GM23338 (cell line): ENCODE measurements at regions not wholly inside any gene's neighbourhood (a gene's known extent, or its start where the extent isn't known, plus 50 kb on each side); places are given as distances from the start of the nearest gene placed in this dataset.

ENCODE experiments used
- ATAC-seq: fragments of 200-7000 bp; cut with Tn5 transposase; 3 replicates; pipeline ENCODE4 v1.9.1; 2020
- DNase-seq: peaks from one replicate; pipeline ENCODE4 v3.0.0-alpha.2; 2015; ENCODE audit warnings: low spot score
- H2AFZ ChIP-seq: fragments of 200-600 bp; sonication (generic); 2 replicates; pipeline ENCODE4 v1.8.0; 2016; ENCODE audit warnings: antibody characterized with exemption, mild to moderate bottlenecking, moderate library complexity
- H3F3A ChIP-seq: fragments of 200-600 bp; sonication (generic); replicated peaks from 2 replicates; pipeline ENCODE4 v1.8.0; 2017; ENCODE audit warnings: antibody characterized with exemption, mixed run types, low read depth
- H3K27ac ChIP-seq: fragments of 200-600 bp; sonication (generic); 2 replicates; pipeline ENCODE4 v1.6.1; 2016; ENCODE audit warnings: low read depth
- H3K27me3 ChIP-seq: fragments of 200-600 bp; sonication (generic); 2 replicates; pipeline ENCODE4 v1.8.0; 2016; ENCODE audit warnings: mild to moderate bottlenecking, mixed run types, moderate library complexity; ENCODE audit not compliant: insufficient read depth
- H3K36me3 ChIP-seq: fragments of 200-600 bp; sonication (generic); 2 replicates; pipeline ENCODE4 v1.8.0; 2016; ENCODE audit warnings: mild to moderate bottlenecking; ENCODE audit not compliant: insufficient read depth
- H3K4me1 ChIP-seq: fragments of 200-600 bp; sonication (generic); 2 replicates; pipeline ENCODE4 v1.8.0; 2016; ENCODE audit warnings: mild to moderate bottlenecking, moderate library complexity; ENCODE audit not compliant: insufficient read depth
- H3K4me2 ChIP-seq: fragments of 200-600 bp; sonication (generic); 2 replicates; pipeline ENCODE4 v1.7.1; 2017; ENCODE audit warnings: mixed run types
- H3K4me3 ChIP-seq: fragments of 200-600 bp; sonication (generic); 2 replicates; pipeline ENCODE4 v1.6.1; 2016; ENCODE audit warnings: mixed run types
- H3K79me2 ChIP-seq: fragments of 200-600 bp; sonication (generic); replicated peaks from 2 replicates; pipeline ENCODE4 v1.8.0; 2017; ENCODE audit warnings: mild to moderate bottlenecking; ENCODE audit not compliant: insufficient read depth
- H3K9me2 ChIP-seq: fragments of 200-600 bp; sonication (generic); 2 replicates; pipeline ENCODE4 v1.8.0; 2017; ENCODE audit not compliant: insufficient read depth
- H4K20me1 ChIP-seq: fragments of 200-600 bp; sonication (generic); replicated peaks from 2 replicates; pipeline ENCODE4 v1.8.0; 2017; ENCODE audit warnings: mild to moderate bottlenecking; ENCODE audit not compliant: insufficient read depth
- H3K27ac Mint-ChIP-seq: 2 replicates; pipeline ENCODE4 v1.8.0; 2020; ENCODE audit warnings: inconsistent platforms, mild to moderate bottlenecking, moderate library complexity, mixed read lengths
- H3K27me3 Mint-ChIP-seq: 3 replicates; pipeline ENCODE4 v1.8.0; 2022; ENCODE audit warnings: low read depth, mild to moderate bottlenecking, moderate library complexity, mixed read lengths, inconsistent platforms; ENCODE audit not compliant: insufficient read depth, poor library complexity
- H3K36me3 Mint-ChIP-seq: 3 replicates; pipeline ENCODE4 v1.8.0; 2021; ENCODE audit warnings: low read depth, mild to moderate bottlenecking, inconsistent platforms, moderate library complexity, mixed read lengths
- H3K4me1 Mint-ChIP-seq: 3 replicates; pipeline ENCODE4 v1.8.0; 2020; ENCODE audit warnings: mild to moderate bottlenecking, inconsistent platforms, mixed read lengths
- H3K4me3 Mint-ChIP-seq: 3 replicates; pipeline ENCODE4 v1.8.0; 2021; ENCODE audit warnings: moderate library complexity, mild to moderate bottlenecking, inconsistent platforms, mixed read lengths
- H3K9me3 Mint-ChIP-seq: 3 replicates; pipeline ENCODE4 v1.8.0; 2020; ENCODE audit warnings: moderate library complexity, mild to moderate bottlenecking, inconsistent platforms, mixed read lengths
- CREB1 ChIP-seq: fragments of 250-450 bp; sonication (Bioruptor Pico); IDR thresholded peaks from 2 replicates; pipeline ENCODE4 v1.5.0; 2020; ENCODE audit warnings: low read depth, mild to moderate bottlenecking, moderate library complexity
- CTCF ChIP-seq, 2 experiments: fragments of 200-600 bp in 1 of 2; sonication (generic) in 1 of 2; conservative IDR thresholded peaks; 2 replicates each; pipeline versions ENCODE4 v1.5.1 to v1.6.1; 2016 to 2017; ENCODE audit warnings: antibody characterized with exemption in 2 of 2, low read depth in 2 of 2, mild to moderate bottlenecking in 2 of 2, moderate library complexity in 1 of 2
- ETS1 ChIP-seq: IDR thresholded peaks from 2 replicates; pipeline ENCODE4 v1.6.1; 2016; ENCODE audit warnings: antibody characterized with exemption
- EZH2 ChIP-seq: fragments of 200-600 bp; sonication (generic); IDR thresholded peaks from one replicate; pipeline ENCODE4 v1.8.0; 2017; ENCODE audit warnings: antibody characterized with exemption, mild to moderate bottlenecking, low read depth; ENCODE audit not compliant: unreplicated experiment
- EZH2phosphoT487 ChIP-seq: fragments of 200-600 bp; sonication (generic); IDR thresholded peaks from one replicate; pipeline ENCODE4 v1.8.1; 2018; ENCODE audit warnings: antibody characterized with exemption; ENCODE audit not compliant: unreplicated experiment
- JUNB ChIP-seq: IDR thresholded peaks from one replicate; pipeline ENCODE4 v1.6.1; 2016; ENCODE audit warnings: antibody characterized with exemption; ENCODE audit not compliant: unreplicated experiment
- NANOG ChIP-seq: IDR thresholded peaks from 2 replicates; pipeline ENCODE4 v1.6.1; 2016; ENCODE audit warnings: antibody characterized with exemption, borderline replicate concordance
- POLR2AphosphoS5 ChIP-seq: IDR thresholded peaks from 2 replicates; pipeline ENCODE4 v1.6.1; 2016; ENCODE audit warnings: antibody characterized with exemption, low read depth
- REST ChIP-seq: IDR thresholded peaks from one replicate; pipeline ENCODE4 v1.6.1; 2018; ENCODE audit warnings: antibody characterized with exemption; ENCODE audit not compliant: unreplicated experiment
- STAT1 ChIP-seq: IDR thresholded peaks from one replicate; pipeline ENCODE4 v1.6.1; 2016; ENCODE audit warnings: antibody characterized with exemption; ENCODE audit not compliant: unreplicated experiment
- ZNF114 ChIP-seq: fragments of 250-450 bp; sonication (Bioruptor Pico); IDR thresholded peaks from 2 replicates; pipeline ENCODE4 v1.5.0; 2020; ENCODE audit warnings: mild to moderate bottlenecking, moderate library complexity
- ZNF331 ChIP-seq: fragments of 250-450 bp; sonication (Bioruptor Pico); IDR thresholded peaks from 2 replicates; pipeline ENCODE4 v1.5.0; 2020; ENCODE audit warnings: low read depth, mild to moderate bottlenecking, moderate library complexity
- ZNF462 ChIP-seq: fragments of 250-450 bp; sonication (Bioruptor Pico); IDR thresholded peaks from 2 replicates; pipeline ENCODE4 v1.5.0; 2020; ENCODE audit warnings: mild to moderate bottlenecking, moderate library complexity

GRCh38 chr13:44812818-44813217 is 176.5 kb downstream of the NUFIP1 start:
- DNase-seq (no peak), ATAC-seq (no peak)
- peaks cover 21% of the 10 kb centered on the region for H3K4me1 ChIP-seq
- H3K9me3 Mint-ChIP-seq: no peaks in the 10 kb centered on the region; the same call in 2 of the 3 replicates
- no peak overlapping the region for H3K4me2 ChIP-seq
- H3K27me3 Mint-ChIP-seq: peaks cover 6% of the 10 kb centered on the region
- H3K4me3 Mint-ChIP-seq: no peak overlapping the region
- TF ChIP-seq STAT1: no peak
- no peak for TF ChIP-seq ETS1
- no peak for TF ChIP-seq JUNB
- TF ChIP-seq ZNF114 (CRISPR knock-in tag): no peak
- no peak for TF ChIP-seq REST
- no peak for TF ChIP-seq NANOG
- no peak for TF ChIP-seq ZNF462
- no peak for TF ChIP-seq ZNF331 (CRISPR knock-in tag)
- TF ChIP-seq POLR2AphosphoS5: no peak
- TF ChIP-seq CREB1: no peak
- TF ChIP-seq EZH2phosphoT487: no peak
- no peak for TF ChIP-seq CTCF (conservative IDR thresholded peaks at IDR 0.05; ENCODE audit: low read depth in 2 of 2)
- no peak for TF ChIP-seq EZH2
- peaks cover 26% of the 10 kb centered on the region for H3K4me1 Mint-ChIP-seq
- H3K79me2 ChIP-seq: no peaks in the 10 kb centered on the region
- no peak overlapping the region for H3K4me3 ChIP-seq
- H2AFZ ChIP-seq: no peak overlapping the region
- no peaks in the 10 kb centered on the region for H3K27me3 ChIP-seq
- no peak overlapping the region for H3K27ac ChIP-seq
- H3K9me2 ChIP-seq: no peaks in the 10 kb centered on the region; the same call in 1 of the 2 replicates
- H3F3A ChIP-seq: no peaks in the 10 kb centered on the region
- no peaks in the 10 kb centered on the region for H3K36me3 Mint-ChIP-seq
- H3K36me3 ChIP-seq: no peaks in the 10 kb centered on the region
- H3K27ac Mint-ChIP-seq: no peak overlapping the region
- H4K20me1 ChIP-seq: no peaks in the 10 kb centered on the region
